K562 (cell line): ENCODE measurements at regions not wholly inside any gene's neighbourhood (a gene's known extent, or its start where the extent isn't known, plus 50 kb on each side); places are given as distances from the start of the nearest gene placed in this dataset.

Experiments used
- ATAC-seq: fragments of 200-7000 bp; cut with Tn5 transposase; 3 replicates; pipeline ENCODE4 v1.9.1; 2020; ENCODE audit warnings: moderate library complexity
- BruUV-seq: library from RNA; stranded (reverse); fragments of 400-500 nt; replicated peaks from 2 replicates; lab custom pipeline; 2021; lab: Mats Ljungman, UMichigan
- CTCF ChIA-PET: fragments of 300-600 bp; formaldehyde crosslinking; extraction: SDS; loops from one replicate; lab custom pipeline; 2021; ENCODE audit warnings: low intra/inter-chr PET ratio; lab: Yijun Ruan, JAX
- POLR2A ChIA-PET: fragments of 300-600, 350-650 bp; sonication (Branson Sonifier 250); formaldehyde crosslinking; extraction: SDS; loops from one replicate; lab custom pipeline; 2021; ENCODE audit warnings: antibody characterized with exemption, inconsistent platforms; lab: Yijun Ruan, JAX
- DNase-seq, 4 experiments: peaks; one replicate each; pipeline versions ENCODE4 v3.0.0 to v3.0.0-alpha.2; 2011 to 2018; ENCODE audit warnings: low spot score in 3 of 4, mixed read lengths in 3 of 4; ENCODE audit errors: extremely low read depth in 1 of 4
- FAIRE-seq: peaks from 2 replicates; lab custom pipeline; 2011; peaks lifted over from hg19 to GRCh38; lab: Jason Lieb, UNC
- H2AFZ ChIP-seq: 2 replicates; pipeline ENCODE4 v1.6.0; 2011; ENCODE audit warnings: low read depth, low read length, control low read depth, inconsistent platforms
- H3K27ac ChIP-seq: fragments of 200-600 bp; 3 replicates; pipeline ENCODE4 v1.8.0; 2011; ENCODE audit warnings: low read depth, mild to moderate bottlenecking, control low read depth, inconsistent platforms, low read length, moderate library complexity, mixed read lengths; ENCODE audit errors: extremely low read depth
- H3K27me3 ChIP-seq, 2 experiments: fragments of 300-600 bp in 1 of 2; 2 replicates in 1 of 2; 3 replicates in 1 of 2; pipeline versions ENCODE4 v1.6.0 to v1.8.0; 2011; ENCODE audit warnings: inconsistent platforms in 2 of 2, low read length in 2 of 2, mild to moderate bottlenecking in 1 of 2, mixed read lengths in 1 of 2, moderate library complexity in 1 of 2; ENCODE audit not compliant: control insufficient read depth in 2 of 2, insufficient read depth in 2 of 2
- H3K36me3 ChIP-seq: fragments of 300-600 bp; 3 replicates; pipeline ENCODE4 v1.8.0; 2011; ENCODE audit warnings: mild to moderate bottlenecking, low read length, inconsistent platforms; ENCODE audit not compliant: control insufficient read depth, insufficient read depth
- H3K4me1 ChIP-seq, 2 experiments: fragments of 200-600 bp in 1 of 2; replicated peaks in 1 of 2; 2 replicates in 1 of 2; 3 replicates in 1 of 2; pipeline versions ENCODE4 v1.5.1 to v1.8.0; 2011; ENCODE audit warnings: inconsistent platforms in 2 of 2, low read length in 2 of 2, mild to moderate bottlenecking in 1 of 2, mixed read lengths in 1 of 2, moderate library complexity in 1 of 2; ENCODE audit not compliant: control insufficient read depth in 2 of 2, insufficient read depth in 2 of 2
- H3K4me2 ChIP-seq: 2 replicates; pipeline ENCODE4 v1.6.1; 2011; ENCODE audit warnings: low read length, control low read depth, inconsistent platforms, mixed read lengths; ENCODE audit not compliant: insufficient read depth
- H3K4me3 ChIP-seq: fragments of 200-600 bp; sonication (generic), shearing (Covaris generic); 2 replicates; pipeline ENCODE4 v1.5.1; 2016; ENCODE audit warnings: control low read depth, inconsistent platforms
- H3K79me2 ChIP-seq: fragments of 200-600 bp; 3 replicates; pipeline ENCODE4 v1.8.0; 2011; ENCODE audit warnings: low read length, inconsistent platforms; ENCODE audit not compliant: control insufficient read depth, insufficient read depth
- H3K9ac ChIP-seq, 2 experiments: 2 replicates each; pipeline versions ENCODE4 v1.6.0 to v1.6.1; 2011; ENCODE audit warnings: low read depth in 2 of 2, low read length in 2 of 2, control low read depth in 1 of 2, inconsistent platforms in 1 of 2, mild to moderate bottlenecking in 1 of 2, mixed read lengths in 1 of 2; ENCODE audit not compliant: insufficient read depth in 1 of 2
- H3K9me1 ChIP-seq: one replicate; pipeline ENCODE4 v1.6.0; 2011; ENCODE audit warnings: inconsistent platforms, mild to moderate bottlenecking, low read length, moderate library complexity; ENCODE audit not compliant: control insufficient read depth, insufficient read depth
- H3K9me3 ChIP-seq: replicated peaks from 2 replicates; pipeline ENCODE4 v1.5.1; 2011; ENCODE audit warnings: low read depth, low read length, inconsistent platforms; ENCODE audit not compliant: control insufficient read depth, insufficient read depth
- H4K20me1 ChIP-seq: replicated peaks from 2 replicates; pipeline ENCODE4 v1.6.1; 2011; ENCODE audit warnings: low read length, inconsistent platforms, mixed read lengths; ENCODE audit not compliant: control insufficient read depth, insufficient read depth
- AFF4 ChIP-seq: sonication (generic); formaldehyde crosslinking; IDR thresholded peaks from 2 replicates; pipeline ENCODE4 v1.8.0; 2023; ENCODE audit warnings: mild to moderate bottlenecking, missing genetic modification reagents
- ARID3B ChIP-seq: fragments of 250-450 bp; sonication (Bioruptor Pico); IDR thresholded peaks from 2 replicates; pipeline ENCODE4 v1.4.0; 2020; ENCODE audit warnings: borderline replicate concordance
- CBFA2T3 ChIP-seq: fragments of 450-650 bp; IDR thresholded peaks from 2 replicates; pipeline ENCODE4 v1.6.1; 2017
- ELF1 ChIP-seq: fragments of 200-800 bp; sonication (Bioruptor generic); IDR thresholded peaks from 2 replicates; pipeline ENCODE4 v1.6.1; 2016; ENCODE audit warnings: missing genetic modification characterization, missing compliant biosample characterization
- ETV5 ChIP-seq: sonication (generic); formaldehyde crosslinking; IDR thresholded peaks from 2 replicates; pipeline ENCODE4 v1.4.0; 2020; ENCODE audit warnings: low read depth, mild to moderate bottlenecking, missing genetic modification reagents
- MLX ChIP-seq, 2 experiments: fragments of 450-650 bp in 1 of 2; sonication (generic) in 1 of 2; formaldehyde crosslinking; conservative IDR thresholded peaks; 2 replicates each; pipeline versions ENCODE4 v1.4.0 to v1.8.1; 2020 to 2022; ENCODE audit warnings: mild to moderate bottlenecking in 1 of 2, missing genetic modification reagents in 1 of 2
- NFATC3 ChIP-seq: fragments of 450-650 bp; IDR thresholded peaks from 2 replicates; pipeline ENCODE4 v1.6.1; 2017; ENCODE audit warnings: mild to moderate bottlenecking
- NR4A1 ChIP-seq, 2 experiments: fragments of 250-450 bp in 1 of 2; fragments of 450-650 bp in 1 of 2; sonication (Bioruptor Pico) in 1 of 2; IDR thresholded peaks; 2 replicates each; pipeline versions ENCODE4 v1.4.0 to v1.6.1; 2016 to 2020; ENCODE audit warnings: mild to moderate bottlenecking in 2 of 2, missing compliant biosample characterization in 1 of 2, missing genetic modification characterization in 1 of 2, moderate library complexity in 1 of 2
- NUFIP1 ChIP-seq: fragments of 450-650 bp; IDR thresholded peaks from 2 replicates; pipeline ENCODE4 v1.6.1; 2018; ENCODE audit not compliant: partially characterized antibody
- RBM14 ChIP-seq: fragments of 200-400 bp; formaldehyde crosslinking; IDR thresholded peaks from 2 replicates; pipeline ENCODE4 v1.6.1; 2018; ENCODE audit warnings: low read depth, mild to moderate bottlenecking, low read length, moderate library complexity, borderline replicate concordance; ENCODE audit not compliant: insufficient read depth
- SMARCB1 ChIP-seq: IDR thresholded peaks from 2 replicates; pipeline ENCODE4 v1.6.1; 2011; ENCODE audit warnings: improper control_type of control experiment, low read depth; ENCODE audit not compliant: insufficient read length
- TAF1 ChIP-seq: IDR thresholded peaks from 2 replicates; pipeline ENCODE4 v1.6.1; 2011; ENCODE audit warnings: mild to moderate bottlenecking, low read length, moderate library complexity; ENCODE audit not compliant: insufficient read depth, control insufficient read depth, severe bottlenecking; ENCODE audit errors: extremely low read depth
- TAL1 ChIP-seq: fragments of 450-650 bp; IDR thresholded peaks from 2 replicates; pipeline ENCODE4 v1.6.1; 2016; ENCODE audit warnings: mild to moderate bottlenecking
- TCF7L2 ChIP-seq: fragments of 150-350 bp; IDR thresholded peaks from 2 replicates; pipeline ENCODE4 v1.6.1; 2016; ENCODE audit warnings: low read depth, mild to moderate bottlenecking, low read length, moderate library complexity
- XRCC3 ChIP-seq: fragments of 450-650 bp; IDR thresholded peaks from 2 replicates; pipeline ENCODE4 v1.6.1; 2017; ENCODE audit warnings: mild to moderate bottlenecking, moderate library complexity
- ZNF785 ChIP-seq: fragments of 250-450 bp; sonication (Bioruptor Pico); IDR thresholded peaks from 2 replicates; pipeline ENCODE4 v1.4.0; 2020; ENCODE audit warnings: mild to moderate bottlenecking
- WGBS: fragments of 100-300 bp; shearing (Covaris generic); methylation state at CpG from one replicate; pipeline ENCODE4 v1.1.6; 2016; ENCODE audit warnings: low coverage, mixed read lengths; ENCODE audit not compliant: insufficient coverage; ENCODE audit errors: missing lambda C conversion rate; 5-methylcytosine and 5-hydroxymethylcytosine counted together
- in situ Hi-C: fragments of 300-500 bp; cut with MboI; formaldehyde crosslinking; loops from 4 replicates; pipeline ENCODE4 v1.15.0; 2018; ENCODE audit warnings: inconsistent platforms, mixed read lengths
- intact Hi-C: fragments of 100-400 bp; cut with micrococcal nuclease; formaldehyde crosslinking; loops from 2 replicates; pipeline ENCODE4 v1.14.2; 2022
- TF ChIP-seq, protein P1 (sequence below): fragments of 200-800 bp; sonication (Bioruptor generic); IDR thresholded peaks from 2 replicates; pipeline ENCODE4 v1.6.1; 2017; ENCODE audit warnings: missing genetic modification characterization, missing compliant biosample characterization

DNA sequence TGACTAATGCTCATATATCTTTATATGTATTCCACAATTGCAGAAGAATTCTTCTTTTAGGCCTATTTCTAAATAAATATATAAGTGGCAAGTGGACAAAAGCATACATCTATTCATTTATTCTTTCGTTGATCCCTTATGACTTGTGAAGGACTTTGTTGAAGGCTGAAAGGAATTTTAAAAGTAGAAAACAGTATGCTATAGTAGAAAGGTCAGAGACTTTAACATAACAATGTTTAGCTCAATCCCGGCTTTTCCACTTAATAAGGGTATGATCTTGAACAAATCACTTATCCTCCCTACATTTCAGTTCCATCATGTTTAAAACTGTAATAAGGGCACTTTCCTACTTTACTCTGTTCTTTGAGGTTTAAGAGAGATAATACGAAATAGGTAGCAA is 672.9 kb downstream of the MECOM start:
- intact Hi-C loops = no loop called here
- no peak overlapping the region for H3K9ac ChIP-seq
- CTCF ChIA-PET = no interaction called here
- TF ChIP-seq TAF1 (no peak), MLX (CRISPR knock-in tag; conservative IDR thresholded peaks at IDR 0.05) (no peak), TAL1 (no peak), ELF1 (tag) (no peak), ARID3B (CRISPR knock-in tag) (no peak), NR4A1 (CRISPR knock-in tag; IDR thresholded peaks at IDR 0.05) (no peak), NR4A1 (tag; IDR thresholded peaks at IDR 0.05) (no peak), AFF4 (CRISPR knock-in tag) (no peak), XRCC3 (no peak), CBFA2T3 (no peak), ETV5 (no peak), TCF7L2 (no peak), RBM14 (no peak), NFATC3 (no peak), NUFIP1 (no peak), SMARCB1 (no peak), ZNF785 (no peak)
- TF ChIP-seq, protein P1, sequence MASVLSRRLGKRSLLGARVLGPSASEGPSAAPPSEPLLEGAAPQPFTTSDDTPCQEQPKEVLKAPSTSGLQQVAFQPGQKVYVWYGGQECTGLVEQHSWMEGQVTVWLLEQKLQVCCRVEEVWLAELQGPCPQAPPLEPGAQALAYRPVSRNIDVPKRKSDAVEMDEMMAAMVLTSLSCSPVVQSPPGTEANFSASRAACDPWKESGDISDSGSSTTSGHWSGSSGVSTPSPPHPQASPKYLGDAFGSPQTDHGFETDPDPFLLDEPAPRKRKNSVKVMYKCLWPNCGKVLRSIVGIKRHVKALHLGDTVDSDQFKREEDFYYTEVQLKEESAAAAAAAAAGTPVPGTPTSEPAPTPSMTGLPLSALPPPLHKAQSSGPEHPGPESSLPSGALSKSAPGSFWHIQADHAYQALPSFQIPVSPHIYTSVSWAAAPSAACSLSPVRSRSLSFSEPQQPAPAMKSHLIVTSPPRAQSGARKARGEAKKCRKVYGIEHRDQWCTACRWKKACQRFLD (CRISPR knock-in tag) = no peak

More for the DNA sequence above, 672.9 kb downstream of the MECOM start:
- Histone ChIP-seq H3K27me3 (no peaks in the 10 kb centered on the region), H3K79me2 (no peaks in the 10 kb centered on the region), H3K36me3 (no peaks in the 10 kb centered on the region), H3K4me3 (no peak overlapping the region), H3K4me2 (no peak overlapping the region), H3K4me1 (no peaks in the 10 kb centered on the region), H2AFZ (no peak overlapping the region), H3K27ac (no peak overlapping the region), H3K9me3 (no peaks in the 10 kb centered on the region), H3K9me1 (no peaks in the 10 kb centered on the region), H4K20me1 (no peaks in the 10 kb centered on the region)
- in situ Hi-C loops = no loop called here
- no peak for DNase-seq
- no peak for ATAC-seq
- 0% methylated on average over 3 of the region's 3 CpGs for WGBS
- POLR2A ChIA-PET = no interaction called here
- BruUV-seq = no TSS peak
- FAIRE-seq = no peak
